SK-N-SH treated with all-trans-retinoic acid at 6 μM for 48 hours (cell line): ENCODE measurements at regions not wholly inside any gene's neighbourhood (a gene's known extent, or its start where the extent isn't known, plus 50 kb on each side); places are given as distances from the start of the nearest gene placed in this dataset.

Experiments
- ATAC-seq: fragments of 200-7000 bp; cut with Tn5 transposase; 3 replicates; pipeline ENCODE4 v1.9.1; 2020; ENCODE audit warnings: mild to moderate bottlenecking, moderate library complexity
- ARNTL ChIP-seq: fragments of 450-650 bp; formaldehyde crosslinking; IDR thresholded peaks from 2 replicates; pipeline ENCODE4 v1.5.0; 2020; ENCODE audit warnings: low read depth, mild to moderate bottlenecking, moderate library complexity, borderline replicate concordance
- BACH2 ChIP-seq: fragments of 250-450 bp; sonication (Bioruptor Pico); IDR thresholded peaks from 2 replicates; pipeline ENCODE4 v1.9.0; 2021; ENCODE audit warnings: mild to moderate bottlenecking, borderline replicate concordance
- CREB5 ChIP-seq: fragments of 250-450 bp; sonication (Bioruptor Pico); IDR thresholded peaks from 2 replicates; pipeline ENCODE4 v1.5.1; 2020; ENCODE audit warnings: low read depth, mild to moderate bottlenecking, moderate library complexity
- GLIS3 ChIP-seq: fragments of 250-450 bp; sonication (Bioruptor Pico); IDR thresholded peaks from 2 replicates; pipeline ENCODE4 v1.5.0; 2020; ENCODE audit warnings: mild to moderate bottlenecking, moderate library complexity
- ISL1 ChIP-seq: fragments of 250-450 bp; sonication (Bioruptor Pico); IDR thresholded peaks from 2 replicates; pipeline ENCODE4 v2.1.2; 2022; ENCODE audit warnings: mild to moderate bottlenecking, moderate library complexity
- OSR1 ChIP-seq: fragments of 250-450 bp; sonication (Bioruptor Pico); IDR thresholded peaks from 2 replicates; pipeline ENCODE4 v1.8.0; 2022; ENCODE audit warnings: moderate library complexity, mild to moderate bottlenecking, inconsistent platforms
- PATZ1 ChIP-seq: fragments of 250-450 bp; sonication (Bioruptor Pico); IDR thresholded peaks from 2 replicates; pipeline ENCODE4 v1.8.0; 2020; ENCODE audit warnings: mild to moderate bottlenecking, moderate library complexity, borderline replicate concordance
- POU6F1 ChIP-seq: fragments of 250-450 bp; sonication (Bioruptor Pico); IDR thresholded peaks from 2 replicates; pipeline ENCODE4 v1.8.0; 2021; ENCODE audit warnings: low read depth, mild to moderate bottlenecking, moderate library complexity, borderline replicate concordance
- PPARA ChIP-seq: fragments of 250-450 bp; sonication (Bioruptor Pico); IDR thresholded peaks from 2 replicates; pipeline ENCODE4 v1.5.0; 2020; ENCODE audit warnings: mild to moderate bottlenecking, borderline replicate concordance
- SNAI2 ChIP-seq: fragments of 250-450 bp; sonication (Bioruptor Pico); IDR thresholded peaks from 2 replicates; pipeline ENCODE4 v1.5.0; 2020; ENCODE audit warnings: mild to moderate bottlenecking, moderate library complexity
- TCF4 ChIP-seq: fragments of 250-450 bp; sonication (Bioruptor Pico); IDR thresholded peaks from 2 replicates; pipeline ENCODE4 v1.8.0; 2021; ENCODE audit warnings: mild to moderate bottlenecking, moderate library complexity, borderline replicate concordance
- TOX ChIP-seq: fragments of 250-450 bp; sonication (Bioruptor Pico); IDR thresholded peaks from 2 replicates; pipeline ENCODE4 v1.8.0; 2021; ENCODE audit warnings: mild to moderate bottlenecking, moderate library complexity, borderline replicate concordance
- TSHZ2 ChIP-seq: fragments of 250-450 bp; sonication (Bioruptor Pico); IDR thresholded peaks from 2 replicates; pipeline ENCODE4 v1.5.0; 2020; ENCODE audit warnings: mild to moderate bottlenecking, moderate library complexity
- ZC3H10 ChIP-seq: fragments of 250-450 bp; sonication (Bioruptor Pico); IDR thresholded peaks from 2 replicates; pipeline ENCODE4 v1.5.1; 2021; ENCODE audit warnings: mild to moderate bottlenecking, moderate library complexity
- ZFP3 ChIP-seq: fragments of 250-450 bp; sonication (Bioruptor Pico); IDR thresholded peaks from 2 replicates; pipeline ENCODE4 v1.5.0; 2020; ENCODE audit warnings: mild to moderate bottlenecking, moderate library complexity
- ZFP30 ChIP-seq: fragments of 450-650 bp; formaldehyde crosslinking; IDR thresholded peaks from 2 replicates; pipeline ENCODE4 v1.5.0; 2022; ENCODE audit warnings: mild to moderate bottlenecking, moderate library complexity
- ZNF565 ChIP-seq: fragments of 450-650 bp; formaldehyde crosslinking; conservative IDR thresholded peaks from 2 replicates; pipeline ENCODE4 v1.5.0; 2020; ENCODE audit warnings: low read depth, mild to moderate bottlenecking, moderate library complexity
- ZNF8 ChIP-seq: fragments of 450-650 bp; formaldehyde crosslinking; IDR thresholded peaks from 2 replicates; pipeline ENCODE4 v1.5.0; 2020; ENCODE audit warnings: mild to moderate bottlenecking, moderate library complexity
- TF ChIP-seq, protein P1 (sequence below): fragments of 250-450 bp; sonication (Bioruptor Pico); IDR thresholded peaks from 2 replicates; pipeline ENCODE4 v1.5.1; 2021; ENCODE audit warnings: mild to moderate bottlenecking, moderate library complexity

DNA sequence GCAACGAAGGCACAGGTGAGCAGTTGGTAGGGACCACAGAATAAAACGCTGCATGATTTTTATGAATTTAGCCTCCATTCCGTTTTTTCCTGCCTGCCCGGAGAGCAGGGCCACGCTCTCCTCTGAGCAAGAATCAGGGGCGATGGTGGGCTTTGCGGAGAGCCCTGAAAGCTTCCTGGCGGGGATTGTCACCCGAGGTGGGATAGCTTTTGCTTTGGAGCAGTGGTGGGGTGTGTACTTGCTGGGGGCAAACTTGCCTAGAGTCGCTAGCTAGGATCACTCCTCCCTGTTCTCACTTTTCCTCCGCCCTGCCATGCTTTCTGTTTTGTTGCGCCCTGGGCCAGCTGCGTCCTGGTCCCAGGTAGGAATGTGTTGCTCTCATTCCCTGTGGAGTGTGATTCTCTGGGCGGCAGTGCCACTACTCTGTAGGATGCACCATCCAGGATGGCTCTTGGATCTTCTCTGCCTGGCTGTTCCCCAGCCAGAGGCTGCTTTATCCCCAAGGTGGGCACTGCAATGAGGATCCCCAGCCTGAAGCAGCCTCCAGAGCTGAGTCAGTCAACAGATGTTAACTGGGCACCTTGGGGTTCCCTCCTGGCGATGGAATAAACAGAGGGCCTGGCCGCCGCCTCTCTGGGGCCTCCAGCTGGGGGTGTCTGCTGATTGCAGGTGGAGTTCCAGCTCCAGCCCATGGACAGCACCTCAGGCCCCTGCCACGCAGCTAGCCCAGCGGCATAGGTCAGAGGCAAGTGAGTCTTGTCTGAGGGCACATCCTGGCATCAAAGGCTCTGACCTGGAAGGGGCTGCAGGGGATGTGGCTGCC is 360.9 kb upstream of the TNRC6C start:
- ATAC-seq, result no peak
- TF ChIP-seq ZFP3 (CRISPR knock-in tag), result no peak
- TF ChIP-seq, protein P1, sequence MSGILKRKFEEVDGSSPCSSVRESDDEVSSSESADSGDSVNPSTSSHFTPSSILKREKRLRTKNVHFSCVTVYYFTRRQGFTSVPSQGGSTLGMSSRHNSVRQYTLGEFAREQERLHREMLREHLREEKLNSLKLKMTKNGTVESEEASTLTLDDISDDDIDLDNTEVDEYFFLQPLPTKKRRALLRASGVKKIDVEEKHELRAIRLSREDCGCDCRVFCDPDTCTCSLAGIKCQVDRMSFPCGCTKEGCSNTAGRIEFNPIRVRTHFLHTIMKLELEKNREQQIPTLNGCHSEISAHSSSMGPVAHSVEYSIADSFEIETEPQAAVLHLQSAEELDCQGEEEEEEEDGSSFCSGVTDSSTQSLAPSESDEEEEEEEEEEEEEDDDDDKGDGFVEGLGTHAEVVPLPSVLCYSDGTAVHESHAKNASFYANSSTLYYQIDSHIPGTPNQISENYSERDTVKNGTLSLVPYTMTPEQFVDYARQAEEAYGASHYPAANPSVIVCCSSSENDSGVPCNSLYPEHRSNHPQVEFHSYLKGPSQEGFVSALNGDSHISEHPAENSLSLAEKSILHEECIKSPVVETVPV, result no peak
- TF ChIP-seq PPARA (CRISPR knock-in tag), result no peak
- TF ChIP-seq BACH2, result no peak
- no peak for TF ChIP-seq ZC3H10 (CRISPR knock-in tag)
- TF ChIP-seq TSHZ2 (CRISPR knock-in tag), result no peak
- TF ChIP-seq CREB5 (CRISPR knock-in tag), result no peak
- TF ChIP-seq SNAI2 (CRISPR knock-in tag), result no peak
- TF ChIP-seq OSR1 (CRISPR knock-in tag), result no peak
- no peak for TF ChIP-seq TCF4
- no peak for TF ChIP-seq TOX (CRISPR knock-in tag)
- no peak for TF ChIP-seq POU6F1
- no peak for TF ChIP-seq ARNTL (CRISPR knock-in tag)
- no peak for TF ChIP-seq PATZ1 (CRISPR knock-in tag)
- TF ChIP-seq ZFP30 (CRISPR knock-in tag), result no peak
- no peak for TF ChIP-seq ISL1 (CRISPR knock-in tag)
- TF ChIP-seq ZNF8, result no peak
- no peak for TF ChIP-seq ZNF565

- ATAC-seq, result no peak
- TF ChIP-seq GLIS3 (CRISPR knock-in tag) (no peak), CREB5 (CRISPR knock-in tag) (no peak), TSHZ2 (CRISPR knock-in tag) (no peak), ZC3H10 (CRISPR knock-in tag) (no peak)
- TF ChIP-seq, all 23 proteins: peak for 0
Measured at GRCh38 chr17:77598241-77598620, 360.3 kb upstream of the TNRC6C start.
